Fibroblast of lung (primary cell): ENCODE measurements at regions not wholly inside any gene's neighbourhood (a gene's known extent, or its start where the extent isn't known, plus 50 kb on each side); places are given as distances from the start of the nearest gene placed in this dataset.

Experiments used
- DNase-seq, 2 donors: peaks; one replicate each; pipeline versions ENCODE4 v3.0.0 to v3.0.0-alpha.2; 2010; ENCODE audit warnings: low read depth in 2 of 2
- H2AFZ ChIP-seq: 2 replicates; pipeline ENCODE4 v1.5.1; 2012; ENCODE audit warnings: low read length, control low read depth, inconsistent platforms
- H3K27ac ChIP-seq: 2 replicates; pipeline ENCODE4 v1.5.1; 2011; ENCODE audit warnings: low read length, control low read depth; ENCODE audit not compliant: insufficient read depth
- H3K27me3 ChIP-seq: 2 replicates; pipeline ENCODE4 v1.5.1; 2011; ENCODE audit warnings: mild to moderate bottlenecking, low read length; ENCODE audit not compliant: control insufficient read depth, insufficient read depth
- H3K36me3 ChIP-seq: 2 replicates; pipeline ENCODE4 v1.5.1; 2011; ENCODE audit warnings: low read length; ENCODE audit not compliant: control insufficient read depth, insufficient read depth
- H3K4me1 ChIP-seq: 2 replicates; pipeline ENCODE4 v1.5.1; 2011; ENCODE audit warnings: low read length; ENCODE audit not compliant: control insufficient read depth, insufficient read depth; ENCODE audit errors: extremely low read depth
- H3K4me2 ChIP-seq: 2 replicates; pipeline ENCODE4 v1.5.1; 2011; ENCODE audit warnings: low read length, control low read depth; ENCODE audit not compliant: insufficient read depth; ENCODE audit errors: extremely low read depth
- H3K4me3 ChIP-seq, 4 experiments: fragments of 200-600 bp in 1 of 4; sonication (generic) in 1 of 4; replicated peaks in 1 of 4; 2 replicates each; pipeline ENCODE4 v1.5.1; 2011 to 2016; ENCODE audit warnings: low read length in 4 of 4, low read depth in 3 of 4, mild to moderate bottlenecking in 3 of 4, control low read depth in 2 of 4, inconsistent platforms in 1 of 4, mixed read lengths in 1 of 4; ENCODE audit not compliant: insufficient read depth in 1 of 4; ENCODE audit errors: control extremely low read depth in 1 of 4
- H3K79me2 ChIP-seq: 2 replicates; pipeline ENCODE4 v1.5.1; 2012; ENCODE audit warnings: mild to moderate bottlenecking, low read length, inconsistent platforms; ENCODE audit not compliant: control insufficient read depth, insufficient read depth
- H3K9ac ChIP-seq: 2 replicates; pipeline ENCODE4 v1.5.1; 2011; ENCODE audit warnings: mild to moderate bottlenecking, low read length, control low read depth; ENCODE audit not compliant: insufficient read depth
- H3K9me3 ChIP-seq: 2 replicates; pipeline ENCODE4 v1.5.1; 2012; ENCODE audit warnings: low read depth, low read length; ENCODE audit not compliant: control insufficient read depth, insufficient read depth
- H4K20me1 ChIP-seq: 2 replicates; pipeline ENCODE4 v1.5.1; 2011; ENCODE audit warnings: low read length; ENCODE audit not compliant: control insufficient read depth, insufficient read depth; ENCODE audit errors: extremely low read depth
- EZH2 ChIP-seq: IDR thresholded peaks from 2 replicates; pipeline ENCODE4 v1.5.1; 2012; ENCODE audit warnings: low read length, control low read depth, mild to moderate bottlenecking; ENCODE audit errors: missing control alignments
- TF ChIP-seq, protein P1 (sequence below), 2 donors: IDR thresholded peaks in 1 of 2; conservative IDR thresholded peaks in 1 of 2; 1 replicate in 1 of 2; 2 replicates in 1 of 2; pipeline ENCODE4 v1.5.1; 2011 to 2012; ENCODE audit warnings: low read length in 2 of 2, control low read depth in 1 of 2, inconsistent platforms in 1 of 2, low read depth in 1 of 2, mild to moderate bottlenecking in 1 of 2

DNA sequence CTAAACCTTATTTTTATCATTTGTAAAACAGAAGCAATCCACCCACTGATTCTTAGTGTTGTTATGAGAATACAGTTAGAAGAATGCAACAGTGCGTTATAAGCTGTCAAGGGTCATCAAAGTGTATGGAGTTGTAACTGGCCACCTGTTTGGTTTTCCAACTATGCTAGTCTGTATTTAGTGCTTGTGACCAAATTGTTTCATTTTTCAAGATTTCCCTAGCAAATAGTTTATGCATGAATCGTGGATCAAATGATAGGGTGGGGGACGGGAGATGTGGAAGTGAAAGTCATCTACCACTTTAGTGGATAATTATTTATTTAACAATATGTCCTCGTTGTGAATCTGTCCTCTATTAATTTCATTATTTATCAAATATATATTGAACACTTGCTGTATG lies 175.4 kb upstream of the HDDC2 start:
- H3K27ac ChIP-seq = no peak overlapping the region
- no peaks in the 10 kb centered on the region for H4K20me1 ChIP-seq
- no peak overlapping the region for H3K9ac ChIP-seq
- no peaks in the 10 kb centered on the region for H3K36me3 ChIP-seq
- H3K79me2 ChIP-seq = no peaks in the 10 kb centered on the region
- no peaks in the 10 kb centered on the region for H3K9me3 ChIP-seq
- no peak overlapping the region for H3K4me2 ChIP-seq
- no peak for TF ChIP-seq EZH2
- TF ChIP-seq, protein P1, sequence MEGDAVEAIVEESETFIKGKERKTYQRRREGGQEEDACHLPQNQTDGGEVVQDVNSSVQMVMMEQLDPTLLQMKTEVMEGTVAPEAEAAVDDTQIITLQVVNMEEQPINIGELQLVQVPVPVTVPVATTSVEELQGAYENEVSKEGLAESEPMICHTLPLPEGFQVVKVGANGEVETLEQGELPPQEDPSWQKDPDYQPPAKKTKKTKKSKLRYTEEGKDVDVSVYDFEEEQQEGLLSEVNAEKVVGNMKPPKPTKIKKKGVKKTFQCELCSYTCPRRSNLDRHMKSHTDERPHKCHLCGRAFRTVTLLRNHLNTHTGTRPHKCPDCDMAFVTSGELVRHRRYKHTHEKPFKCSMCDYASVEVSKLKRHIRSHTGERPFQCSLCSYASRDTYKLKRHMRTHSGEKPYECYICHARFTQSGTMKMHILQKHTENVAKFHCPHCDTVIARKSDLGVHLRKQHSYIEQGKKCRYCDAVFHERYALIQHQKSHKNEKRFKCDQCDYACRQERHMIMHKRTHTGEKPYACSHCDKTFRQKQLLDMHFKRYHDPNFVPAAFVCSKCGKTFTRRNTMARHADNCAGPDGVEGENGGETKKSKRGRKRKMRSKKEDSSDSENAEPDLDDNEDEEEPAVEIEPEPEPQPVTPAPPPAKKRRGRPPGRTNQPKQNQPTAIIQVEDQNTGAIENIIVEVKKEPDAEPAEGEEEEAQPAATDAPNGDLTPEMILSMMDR (conservative IDR thresholded peaks at IDR 0.05 in 1 of 2, IDR thresholded peaks at IDR 0.05 in 1 of 2; ENCODE audit: low read depth in 1 of 2, low read length in 2 of 2) = no peak
- no peaks in the 10 kb centered on the region for H3K4me1 ChIP-seq
- no peak overlapping the region for H3K4me3 ChIP-seq
- H3K27me3 ChIP-seq = no peaks in the 10 kb centered on the region
- no peak for DNase-seq
- no peak overlapping the region for H2AFZ ChIP-seq

DNA sequence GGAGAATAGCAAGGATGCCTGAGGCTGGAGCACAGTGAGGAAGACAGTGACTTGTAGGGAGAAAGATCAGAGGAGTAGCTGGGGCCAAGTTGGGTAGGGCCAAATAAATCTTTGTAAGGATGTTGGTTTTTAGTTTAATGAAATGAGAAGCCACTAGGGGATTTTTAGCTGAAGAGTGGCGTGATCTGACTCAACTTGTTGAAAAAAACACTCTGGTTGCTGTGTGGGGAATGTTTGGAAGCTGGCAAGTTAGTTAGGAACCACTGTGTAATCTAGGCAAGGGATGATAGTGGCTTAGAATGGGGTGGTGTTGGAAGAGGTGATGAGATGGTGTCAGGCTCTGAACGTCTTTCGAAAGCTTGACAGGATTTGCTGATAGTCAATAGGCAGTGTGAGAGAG lies 176.1 kb upstream of the HDDC2 start:
- Histone ChIP-seq H2AFZ (no peak overlapping the region), H3K4me3 (no peak overlapping the region), H3K36me3 (no peaks in the 10 kb centered on the region), H3K27me3 (no peaks in the 10 kb centered on the region), H4K20me1 (no peaks in the 10 kb centered on the region), H3K4me2 (no peak overlapping the region), H3K9ac (no peak overlapping the region), H3K79me2 (no peaks in the 10 kb centered on the region), H3K9me3 (no peaks in the 10 kb centered on the region), H3K4me1 (no peaks in the 10 kb centered on the region), H3K27ac (no peak overlapping the region)
- TF ChIP-seq EZH2 = no peak
- TF ChIP-seq, protein P1 (conservative IDR thresholded peaks at IDR 0.05 in 1 of 2, IDR thresholded peaks at IDR 0.05 in 1 of 2; ENCODE audit: low read depth in 1 of 2, low read length in 2 of 2) = no peak
- DNase-seq = no peak

DNA sequence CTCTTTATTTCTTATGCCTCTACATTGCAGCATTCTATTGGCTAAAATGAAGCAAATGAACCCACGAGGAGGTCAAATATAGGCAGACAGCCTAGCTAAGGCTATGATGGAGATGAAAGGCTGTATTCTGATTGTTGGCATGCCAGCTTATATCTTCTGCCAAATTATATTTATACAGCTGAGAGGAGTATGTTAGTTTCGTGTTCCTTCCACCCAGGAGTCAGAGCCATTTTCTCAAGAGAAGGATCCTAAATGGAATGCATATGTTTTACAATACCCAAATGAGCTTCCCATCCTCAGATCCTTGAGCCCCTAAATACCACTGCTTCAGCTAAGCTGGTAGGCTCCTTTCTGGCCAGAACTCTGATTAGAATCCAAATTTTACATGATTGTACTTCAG lies 178.4 kb upstream of the HDDC2 start:
- no peak overlapping the region for H2AFZ ChIP-seq
- H3K9me3 ChIP-seq = no peaks in the 10 kb centered on the region
- H3K4me3 ChIP-seq = no peak overlapping the region
- no peaks in the 10 kb centered on the region for H4K20me1 ChIP-seq
- no peaks in the 10 kb centered on the region for H3K79me2 ChIP-seq
- TF ChIP-seq EZH2 = no peak
- TF ChIP-seq, protein P1 (conservative IDR thresholded peaks at IDR 0.05 in 1 of 2, IDR thresholded peaks at IDR 0.05 in 1 of 2; ENCODE audit: low read depth in 1 of 2, low read length in 2 of 2) = no peak
- no peak overlapping the region for H3K4me2 ChIP-seq
- H3K27ac ChIP-seq = no peak overlapping the region
- no peaks in the 10 kb centered on the region for H3K36me3 ChIP-seq
- DNase-seq = no peak
- H3K4me1 ChIP-seq = no peaks in the 10 kb centered on the region
- H3K9ac ChIP-seq = no peak overlapping the region
- no peaks in the 10 kb centered on the region for H3K27me3 ChIP-seq
